K562 (cell line): ENCODE measurements at regions not wholly inside any gene's neighbourhood (a gene's known extent, or its start where the extent isn't known, plus 50 kb on each side); places are given as distances from the start of the nearest gene placed in this dataset.
"Not testable (repeated sequence)": the region's sequence is repeated elsewhere in the genome, so short reads cannot be mapped to it uniquely, and the experiment has no call there.

Experiments
- ATAC-seq: fragments of 200-7000 bp; cut with Tn5 transposase; 3 replicates; pipeline ENCODE4 v1.9.1; 2020; ENCODE audit warnings: moderate library complexity
- BruUV-seq: library from RNA; stranded (reverse); fragments of 400-500 nt; replicated peaks from 2 replicates; lab custom pipeline; 2021; lab: Mats Ljungman, UMichigan
- CTCF ChIA-PET: fragments of 300-600 bp; formaldehyde crosslinking; extraction: SDS; loops from one replicate; lab custom pipeline; 2021; ENCODE audit warnings: low intra/inter-chr PET ratio; lab: Yijun Ruan, JAX
- POLR2A ChIA-PET: fragments of 300-600, 350-650 bp; sonication (Branson Sonifier 250); formaldehyde crosslinking; extraction: SDS; loops from one replicate; lab custom pipeline; 2021; ENCODE audit warnings: antibody characterized with exemption, inconsistent platforms; lab: Yijun Ruan, JAX
- DNase-seq, 4 experiments: peaks; one replicate each; pipeline versions ENCODE4 v3.0.0 to v3.0.0-alpha.2; 2011 to 2018; ENCODE audit warnings: low spot score in 3 of 4, mixed read lengths in 3 of 4; ENCODE audit errors: extremely low read depth in 1 of 4
- FAIRE-seq: peaks from 2 replicates; lab custom pipeline; 2011; peaks lifted over from hg19 to GRCh38; lab: Jason Lieb, UNC
- H2AFZ ChIP-seq: 2 replicates; pipeline ENCODE4 v1.6.0; 2011; ENCODE audit warnings: low read depth, low read length, control low read depth, inconsistent platforms
- H3K27ac ChIP-seq: fragments of 200-600 bp; 3 replicates; pipeline ENCODE4 v1.8.0; 2011; ENCODE audit warnings: low read depth, mild to moderate bottlenecking, control low read depth, inconsistent platforms, low read length, moderate library complexity, mixed read lengths; ENCODE audit errors: extremely low read depth
- H3K27me3 ChIP-seq, 2 experiments: fragments of 300-600 bp in 1 of 2; 2 replicates in 1 of 2; 3 replicates in 1 of 2; pipeline versions ENCODE4 v1.6.0 to v1.8.0; 2011; ENCODE audit warnings: inconsistent platforms in 2 of 2, low read length in 2 of 2, mild to moderate bottlenecking in 1 of 2, mixed read lengths in 1 of 2, moderate library complexity in 1 of 2; ENCODE audit not compliant: control insufficient read depth in 2 of 2, insufficient read depth in 2 of 2
- H3K36me3 ChIP-seq: fragments of 300-600 bp; 3 replicates; pipeline ENCODE4 v1.8.0; 2011; ENCODE audit warnings: mild to moderate bottlenecking, low read length, inconsistent platforms; ENCODE audit not compliant: control insufficient read depth, insufficient read depth
- H3K4me1 ChIP-seq, 2 experiments: fragments of 200-600 bp in 1 of 2; replicated peaks in 1 of 2; 2 replicates in 1 of 2; 3 replicates in 1 of 2; pipeline versions ENCODE4 v1.5.1 to v1.8.0; 2011; ENCODE audit warnings: inconsistent platforms in 2 of 2, low read length in 2 of 2, mild to moderate bottlenecking in 1 of 2, mixed read lengths in 1 of 2, moderate library complexity in 1 of 2; ENCODE audit not compliant: control insufficient read depth in 2 of 2, insufficient read depth in 2 of 2
- H3K4me2 ChIP-seq: 2 replicates; pipeline ENCODE4 v1.6.1; 2011; ENCODE audit warnings: low read length, control low read depth, inconsistent platforms, mixed read lengths; ENCODE audit not compliant: insufficient read depth
- H3K4me3 ChIP-seq: fragments of 200-600 bp; sonication (generic), shearing (Covaris generic); 2 replicates; pipeline ENCODE4 v1.5.1; 2016; ENCODE audit warnings: control low read depth, inconsistent platforms
- H3K79me2 ChIP-seq: fragments of 200-600 bp; 3 replicates; pipeline ENCODE4 v1.8.0; 2011; ENCODE audit warnings: low read length, inconsistent platforms; ENCODE audit not compliant: control insufficient read depth, insufficient read depth
- H3K9ac ChIP-seq, 2 experiments: 2 replicates each; pipeline versions ENCODE4 v1.6.0 to v1.6.1; 2011; ENCODE audit warnings: low read depth in 2 of 2, low read length in 2 of 2, control low read depth in 1 of 2, inconsistent platforms in 1 of 2, mild to moderate bottlenecking in 1 of 2, mixed read lengths in 1 of 2; ENCODE audit not compliant: insufficient read depth in 1 of 2
- H3K9me1 ChIP-seq: one replicate; pipeline ENCODE4 v1.6.0; 2011; ENCODE audit warnings: inconsistent platforms, mild to moderate bottlenecking, low read length, moderate library complexity; ENCODE audit not compliant: control insufficient read depth, insufficient read depth
- H3K9me3 ChIP-seq: replicated peaks from 2 replicates; pipeline ENCODE4 v1.5.1; 2011; ENCODE audit warnings: low read depth, low read length, inconsistent platforms; ENCODE audit not compliant: control insufficient read depth, insufficient read depth
- H4K20me1 ChIP-seq: replicated peaks from 2 replicates; pipeline ENCODE4 v1.6.1; 2011; ENCODE audit warnings: low read length, inconsistent platforms, mixed read lengths; ENCODE audit not compliant: control insufficient read depth, insufficient read depth
- ZNF282 ChIP-seq: sonication (generic); formaldehyde crosslinking; IDR thresholded peaks from 2 replicates; pipeline ENCODE4 v1.8.1; 2023; ENCODE audit warnings: missing genetic modification reagents
- WGBS: fragments of 100-300 bp; shearing (Covaris generic); methylation state at CpG from one replicate; pipeline ENCODE4 v1.1.6; 2016; ENCODE audit warnings: low coverage, mixed read lengths; ENCODE audit not compliant: insufficient coverage; ENCODE audit errors: missing lambda C conversion rate; 5-methylcytosine and 5-hydroxymethylcytosine counted together
- in situ Hi-C: fragments of 300-500 bp; cut with MboI; formaldehyde crosslinking; loops from 4 replicates; pipeline ENCODE4 v1.15.0; 2018; ENCODE audit warnings: inconsistent platforms, mixed read lengths
- intact Hi-C: fragments of 100-400 bp; cut with micrococcal nuclease; formaldehyde crosslinking; loops from 2 replicates; pipeline ENCODE4 v1.14.2; 2022

DNA sequence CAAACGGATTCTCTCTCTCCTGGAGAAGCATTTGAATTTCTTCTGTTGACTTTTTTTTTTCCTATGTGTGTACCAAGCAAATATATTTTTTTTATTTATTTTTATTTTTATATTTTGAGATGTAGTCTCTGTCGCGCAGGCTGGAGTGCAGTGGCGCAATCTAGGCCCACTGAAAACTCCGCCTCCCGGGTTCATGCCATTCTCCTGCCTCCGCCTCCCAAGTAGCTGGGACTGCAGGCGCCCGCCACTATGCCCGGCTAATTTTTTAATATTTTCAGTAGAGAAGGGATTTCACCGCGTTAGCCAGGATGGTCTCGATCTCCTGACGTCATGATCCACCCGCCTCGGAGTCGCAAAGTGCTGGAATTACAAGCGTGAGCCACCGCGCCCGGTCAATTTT lies 549.5 kb upstream of the GNPDA2 start:
- no peak for TF ChIP-seq ZNF282 (CRISPR knock-in tag)
- TF ChIP-seq, all 486 proteins: peak for 0
- no TSS peak for BruUV-seq
- intact Hi-C loops (no loop called here), in situ Hi-C loops (no loop called here)
- 2% methylated on average over 21 of the region's 21 CpGs for WGBS
- CTCF ChIA-PET = no interaction called here
- Histone ChIP-seq H3K4me2 (no peak overlapping the region), H3K79me2 (no peaks in the 10 kb centered on the region), H4K20me1 (no peaks in the 10 kb centered on the region), H3K36me3 (no peaks in the 10 kb centered on the region), H3K4me3 (no peak overlapping the region), H3K27ac (no peak overlapping the region), H2AFZ (no peak overlapping the region), H3K4me1 (no peaks in the 10 kb centered on the region), H3K9me1 (no peaks in the 10 kb centered on the region), H3K27me3 (no peaks in the 10 kb centered on the region), H3K9ac (no peak overlapping the region), H3K9me3 (no peaks in the 10 kb centered on the region)
- ATAC-seq (no peak), DNase-seq (no peak), FAIRE-seq (no peak)
- POLR2A ChIA-PET = no interaction called here

DNA sequence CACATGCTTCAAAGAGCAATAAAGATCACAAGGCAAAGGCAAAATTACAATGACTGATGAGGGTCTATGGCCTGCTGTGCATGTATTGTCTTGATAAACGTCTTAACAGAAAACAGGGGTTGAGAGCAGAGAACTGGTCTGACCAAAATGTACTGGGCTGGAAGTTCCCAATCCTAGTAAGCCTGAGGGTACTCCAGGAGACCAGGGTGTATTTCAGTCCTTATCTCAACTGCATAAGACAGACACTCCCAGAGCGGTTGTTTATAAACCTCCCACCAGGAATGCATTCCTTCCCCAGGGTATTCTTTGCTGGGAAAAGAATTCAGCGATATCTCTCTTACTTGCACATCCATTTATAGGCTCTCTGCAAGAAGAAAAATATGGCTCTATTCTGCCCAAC lies 521.8 kb upstream of the GNPDA2 start:
- BruUV-seq, H3K27ac ChIP-seq, H3K79me2 ChIP-seq, H3K4me3 ChIP-seq, H3K9me3 ChIP-seq, CTCF ChIA-PET, POLR2A ChIA-PET, H3K27me3 ChIP-seq, H2AFZ ChIP-seq, H3K9me1 ChIP-seq, H3K36me3 ChIP-seq, FAIRE-seq, DNase-seq, H4K20me1 ChIP-seq, H3K4me2 ChIP-seq, intact Hi-C loops, H3K9ac ChIP-seq, H3K4me1 ChIP-seq, in situ Hi-C loops, ATAC-seq: not testable (repeated sequence)
- WGBS = 0% methylated on average over 3 of the region's 3 CpGs
